Vagina (tissue), 2 donors: ENCODE measurements at regions not wholly inside any gene's neighbourhood (a gene's known extent, or its start where the extent isn't known, plus 50 kb on each side); places are given as distances from the start of the nearest gene placed in this dataset.
"Not testable (repeated sequence)": the region's sequence is repeated elsewhere in the genome, so short reads cannot be mapped to it uniquely, and the experiment has no call there.

Experiments used
- DNase-seq, 2 donors: peaks; one replicate each; pipeline ENCODE4 v3.0.0-alpha.2; 2017; ENCODE audit errors: extremely low spot score in 2 of 2
- H3K27ac ChIP-seq: fragments of 200-600 bp; sonication (generic); one replicate; pipeline ENCODE4 v1.5.1; 2019
- H3K27me3 ChIP-seq: fragments of 200-600 bp; sonication (generic); one replicate; pipeline ENCODE4 v1.5.1; 2019
- H3K36me3 ChIP-seq, 2 donors: fragments of 200-600 bp; sonication (generic); one replicate each; pipeline ENCODE4 v1.5.1; 2017 to 2019
- H3K4me1 ChIP-seq: fragments of 200-600 bp; sonication (generic); one replicate; pipeline ENCODE4 v1.5.1; 2019
- H3K4me3 ChIP-seq, 2 donors: fragments of 200-600 bp; sonication (generic); 1 replicate in 1 of 2; 2 replicates in 1 of 2; pipeline ENCODE4 v1.5.1; 2016 to 2019
- H3K9me3 ChIP-seq: fragments of 200-600 bp; sonication (generic); one replicate; pipeline ENCODE4 v1.5.1; 2019
- CTCF ChIP-seq, 3 experiments: fragments of 450-650 bp in 2 of 3; fragments of 200-600 bp in 1 of 3; sonication (generic) in 1 of 3; IDR thresholded peaks; one replicate each; pipeline ENCODE4 v1.5.1; 2017 to 2019; ENCODE audit warnings: antibody characterized with exemption in 3 of 3, mild to moderate bottlenecking in 2 of 3, moderate library complexity in 2 of 3
- POLR2A ChIP-seq, 2 donors: fragments of 450-650 bp; IDR thresholded peaks; one replicate each; pipeline ENCODE4 v1.6.1; 2017; ENCODE audit warnings: antibody characterized with exemption in 2 of 2, mild to moderate bottlenecking in 2 of 2, moderate library complexity in 2 of 2
- POLR2AphosphoS5 ChIP-seq, 2 donors: sonication (generic); formaldehyde crosslinking; IDR thresholded peaks; one replicate each; pipeline ENCODE4 v1.9.0; 2017; ENCODE audit warnings: antibody characterized with exemption in 2 of 2, mild to moderate bottlenecking in 2 of 2, low read depth in 1 of 2; ENCODE audit not compliant: insufficient read depth in 1 of 2
- intact Hi-C: fragments of 100-400 bp; cut with DNase I; formaldehyde crosslinking; loops from one replicate; pipeline ENCODE4 v1.15.1; 2023

GRCh38 chr1:47598357-47598756, 160.5 kb downstream of the FOXD2 start:
- no peak overlapping the region for H3K4me3 ChIP-seq
- no peaks in the 10 kb centered on the region for H3K36me3 ChIP-seq
- H3K9me3 ChIP-seq: no peaks in the 10 kb centered on the region
- no peaks in the 10 kb centered on the region for H3K27me3 ChIP-seq
- TF ChIP-seq CTCF (IDR thresholded peaks at IDR 0.05) (no peak), POLR2AphosphoS5 (IDR thresholded peaks at IDR 0.05; ENCODE audit: insufficient read depth in 1 of 2, low read depth in 1 of 2) (no peak), POLR2A (IDR thresholded peaks at IDR 0.05) (no peak)
- no peak overlapping the region for H3K27ac ChIP-seq
- no peak for DNase-seq
- H3K4me1 ChIP-seq: peaks cover 6% of the 10 kb centered on the region
- intact Hi-C loops: no loop called here

- intact Hi-C loops: no loop called here
- no peaks in the 10 kb centered on the region for H3K36me3 ChIP-seq
- no peak for DNase-seq
Observed at GRCh38 chr1:47599777-47600176, 161.9 kb downstream of the FOXD2 start.

GRCh38 chr1:47602491-47602890, 164.6 kb downstream of the FOXD2 start:
- H3K4me1 ChIP-seq, intact Hi-C loops, H3K9me3 ChIP-seq, H3K27ac ChIP-seq, DNase-seq, H3K27me3 ChIP-seq, H3K4me3 ChIP-seq, H3K36me3 ChIP-seq: not testable (repeated sequence)

More at GRCh38 chr1:47599777-47600176, 161.9 kb downstream of the FOXD2 start:
- H3K4me3 ChIP-seq: no peak overlapping the region
- no peaks in the 10 kb centered on the region for H3K27me3 ChIP-seq
- no peak for TF ChIP-seq POLR2A (IDR thresholded peaks at IDR 0.05)
- no peak for TF ChIP-seq POLR2AphosphoS5 (IDR thresholded peaks at IDR 0.05; ENCODE audit: insufficient read depth in 1 of 2, low read depth in 1 of 2)
- no peak for TF ChIP-seq CTCF (IDR thresholded peaks at IDR 0.05)
- H3K9me3 ChIP-seq: no peaks in the 10 kb centered on the region
- no peak overlapping the region for H3K27ac ChIP-seq
- H3K4me1 ChIP-seq: no peaks in the 10 kb centered on the region

- H3K27me3 ChIP-seq, intact Hi-C loops, H3K9me3 ChIP-seq, H3K36me3 ChIP-seq, DNase-seq, H3K4me1 ChIP-seq, H3K27ac ChIP-seq, H3K4me3 ChIP-seq: not testable (repeated sequence)
Observed at GRCh38 chr1:47604869-47605268, 167.0 kb downstream of the FOXD2 start.

- H3K36me3 ChIP-seq: no peaks in the 10 kb centered on the region
- H3K4me3 ChIP-seq: no peak overlapping the region
- intact Hi-C loops: no loop called here
- no peaks in the 10 kb centered on the region for H3K27me3 ChIP-seq
- TF ChIP-seq POLR2A (IDR thresholded peaks at IDR 0.05): no peak
- TF ChIP-seq POLR2AphosphoS5 (IDR thresholded peaks at IDR 0.05; ENCODE audit: insufficient read depth in 1 of 2, low read depth in 1 of 2): no peak
- H3K27ac ChIP-seq: no peak overlapping the region
- no peaks in the 10 kb centered on the region for H3K9me3 ChIP-seq
- H3K4me1 ChIP-seq: no peaks in the 10 kb centered on the region
- peak; percentile 60 to 77 for DNase-seq
Observed at GRCh38 chr1:47608296-47608875, 170.5 kb downstream of the FOXD2 start.

GRCh38 chr1:47611992-47612391, 174.1 kb downstream of the FOXD2 start:
- Histone ChIP-seq H3K27me3 (no peaks in the 10 kb centered on the region), H3K4me1 (no peaks in the 10 kb centered on the region), H3K36me3 (no peaks in the 10 kb centered on the region), H3K27ac (no peak overlapping the region), H3K4me3 (no peak overlapping the region), H3K9me3 (no peaks in the 10 kb centered on the region)
- peak; percentile 37 to 49 for DNase-seq
- intact Hi-C loops: no loop called here
- TF ChIP-seq CTCF (IDR thresholded peaks at IDR 0.05) (no peak), POLR2AphosphoS5 (IDR thresholded peaks at IDR 0.05; ENCODE audit: insufficient read depth in 1 of 2, low read depth in 1 of 2) (no peak), POLR2A (IDR thresholded peaks at IDR 0.05) (no peak)
